ENCODE measurements at regions not wholly inside any gene's neighbourhood (a gene's known extent, or its start where the extent isn't known, plus 50 kb on each side); places are given as distances from the start of the nearest gene placed in this dataset.

DNA sequence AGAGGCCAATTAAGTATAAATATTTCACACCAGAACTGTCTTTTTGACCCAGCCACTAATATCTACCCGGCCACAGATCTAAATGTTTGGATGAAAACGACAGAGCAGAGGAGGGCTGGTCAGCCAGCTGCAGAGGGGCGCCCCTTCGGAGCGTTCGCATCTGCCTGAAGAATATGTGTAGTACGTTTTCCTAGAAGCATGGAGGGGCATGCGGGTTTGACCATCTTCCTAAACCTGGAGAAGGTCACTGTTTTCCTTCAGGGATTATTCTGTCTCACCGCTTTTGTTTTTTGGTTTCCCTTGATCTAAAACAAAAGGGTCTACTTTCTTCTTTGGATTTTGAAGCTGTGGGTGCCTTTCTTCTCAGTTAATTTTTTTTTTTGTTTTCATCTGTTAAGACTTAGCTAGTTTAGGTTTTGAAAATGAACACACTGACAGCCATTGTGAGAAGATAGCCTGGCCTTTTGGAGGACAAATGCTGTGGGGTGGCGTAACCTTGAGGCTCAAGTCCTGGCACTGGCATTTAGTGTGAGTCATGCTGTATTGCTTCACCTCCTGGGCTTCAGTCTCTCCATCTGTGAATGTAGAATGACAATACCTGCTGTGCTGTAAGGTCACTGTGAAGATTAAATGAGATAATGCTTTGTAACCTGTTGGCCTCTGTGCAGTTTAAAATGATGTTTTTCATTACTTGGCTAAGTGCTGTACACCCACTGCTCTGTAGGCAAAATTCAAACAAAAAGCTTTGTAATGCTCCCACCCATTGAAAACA lies 74.1 kb upstream of the IRF2BP2 start:
- peak; percentile 59 for DNase-seq

GRCh38 chr1:234683127-234683860 lies 73.3 kb upstream of the IRF2BP2 start:
- DNase-seq, result no peak

- DNase-seq, result no peak
These were observed 72.0 kb upstream of the IRF2BP2 start for GRCh38 chr1:234681990-234682389.

GRCh38 chr1:234681065-234681464 lies 71.1 kb upstream of the IRF2BP2 start:
- no peak for DNase-seq

DNA sequence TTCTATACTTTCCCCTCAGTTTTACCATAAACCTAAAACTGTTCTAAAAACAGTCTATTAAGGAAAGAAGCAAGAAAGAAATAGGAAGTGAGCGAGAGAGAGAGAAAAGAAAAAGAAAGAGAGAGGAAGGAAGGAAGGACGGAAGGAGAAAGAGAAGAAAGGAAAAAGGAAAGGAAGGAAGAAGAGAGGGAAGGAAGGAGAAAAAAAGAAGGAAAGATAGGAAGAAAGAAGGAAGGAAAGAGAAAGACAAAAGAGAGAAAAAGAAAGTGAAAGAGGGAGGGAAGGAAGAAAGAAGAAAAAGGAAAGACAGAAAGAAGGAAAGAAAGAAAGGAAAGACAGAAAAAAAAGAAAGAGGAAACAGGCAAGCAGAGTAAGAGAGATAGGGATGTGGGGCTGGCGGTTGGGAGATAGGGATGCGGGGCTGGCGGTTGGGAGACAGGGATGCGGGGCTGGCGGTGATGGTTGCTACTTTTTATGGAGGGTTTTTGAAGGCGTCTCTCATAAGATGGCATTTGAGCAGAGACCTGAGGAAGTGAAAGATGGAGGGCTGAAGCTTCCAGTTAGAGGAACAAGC lies 70.4 kb upstream of the IRF2BP2 start:
- no peak for DNase-seq

DNA sequence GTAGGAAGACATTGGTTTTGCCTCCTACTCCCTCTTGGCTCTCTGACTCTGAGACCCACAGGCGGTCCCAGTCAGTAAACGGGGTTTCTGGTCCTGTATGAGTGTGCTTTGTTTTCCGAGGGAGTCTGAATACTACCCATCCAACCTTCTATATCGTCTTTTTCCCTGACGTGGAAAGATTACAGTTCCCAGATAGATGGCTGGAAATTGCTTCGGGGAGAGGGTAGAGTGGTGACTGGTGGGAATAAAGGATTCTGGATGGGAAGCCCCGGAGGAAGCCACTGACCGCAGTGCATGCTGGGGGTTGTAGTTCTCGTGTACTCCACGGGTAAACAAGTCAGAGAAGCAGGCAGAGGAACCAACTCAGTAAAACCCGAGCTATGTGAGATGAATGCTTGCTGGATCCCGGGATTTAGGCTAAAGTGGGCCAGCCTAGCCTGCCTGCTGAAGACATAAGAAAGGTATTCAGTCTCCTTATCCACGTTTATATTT lies 66.2 kb upstream of the IRF2BP2 start:
- peak; percentile 78 for DNase-seq

- peak; percentile 47 for DNase-seq
These were observed 65.6 kb upstream of the IRF2BP2 start for GRCh38 chr1:234675572-234675971.

DNA sequence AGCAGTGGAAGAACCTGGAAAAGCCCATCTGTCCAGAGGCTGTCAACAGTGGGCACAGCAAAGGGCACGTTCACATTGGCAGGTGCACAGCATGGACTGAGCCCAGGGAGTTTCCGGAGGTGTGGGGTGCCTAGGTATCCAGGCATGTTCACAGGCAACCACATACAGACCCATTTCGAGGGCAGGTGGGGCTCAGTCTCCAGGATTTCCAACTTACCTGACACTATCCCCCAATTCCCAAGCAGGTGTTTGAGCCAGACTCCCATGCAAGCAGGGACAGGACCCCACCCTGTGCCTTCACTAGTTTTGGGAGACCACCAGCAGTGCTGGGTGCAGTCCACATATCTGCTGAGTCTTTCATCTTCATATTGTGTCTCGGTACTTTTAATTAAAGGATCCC lies 65.0 kb upstream of the IRF2BP2 start:
- DNase-seq, result no peak

GRCh38 chr1:234674218-234674815 lies 64.3 kb upstream of the IRF2BP2 start:
- no peak for DNase-seq

DNA sequence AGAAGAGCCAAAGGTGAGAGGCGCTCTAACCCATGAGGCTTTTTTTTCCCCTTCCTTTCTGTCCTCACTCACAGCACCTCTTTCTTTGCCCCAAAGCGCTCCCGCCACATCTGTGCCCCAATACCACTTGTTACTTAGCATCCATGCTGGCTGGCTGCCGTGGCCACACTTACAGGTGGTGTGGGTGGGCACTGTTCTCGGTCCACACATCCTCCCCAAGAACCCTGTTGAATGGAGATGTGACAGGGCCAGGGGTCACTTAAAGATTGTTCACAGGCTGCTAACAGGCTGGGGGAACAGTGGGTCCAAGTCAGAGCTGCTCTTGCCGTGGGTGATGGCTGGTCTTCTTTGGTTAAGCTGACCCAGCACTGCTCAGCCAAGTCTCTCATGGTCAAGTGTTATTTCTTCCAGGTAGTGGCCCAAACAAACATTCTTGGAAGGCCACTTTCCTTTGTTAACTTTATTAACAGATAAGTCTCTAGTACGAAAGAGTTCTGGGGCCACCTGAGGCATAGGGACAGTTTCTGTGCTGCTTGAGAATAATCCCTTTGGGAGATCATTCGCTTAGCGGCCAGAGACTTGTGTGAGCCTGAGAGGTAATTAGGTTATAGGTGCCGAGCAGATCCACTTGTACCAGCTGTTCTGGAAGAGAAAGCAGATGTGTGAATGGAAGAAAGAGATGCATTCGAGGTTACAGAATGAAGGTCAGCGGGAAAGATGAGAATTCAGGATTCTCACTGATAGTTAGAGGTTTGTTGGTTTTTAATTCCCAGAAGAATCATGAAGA lies 62.6 kb upstream of the IRF2BP2 start:
- DNase-seq, result no peak

DNA sequence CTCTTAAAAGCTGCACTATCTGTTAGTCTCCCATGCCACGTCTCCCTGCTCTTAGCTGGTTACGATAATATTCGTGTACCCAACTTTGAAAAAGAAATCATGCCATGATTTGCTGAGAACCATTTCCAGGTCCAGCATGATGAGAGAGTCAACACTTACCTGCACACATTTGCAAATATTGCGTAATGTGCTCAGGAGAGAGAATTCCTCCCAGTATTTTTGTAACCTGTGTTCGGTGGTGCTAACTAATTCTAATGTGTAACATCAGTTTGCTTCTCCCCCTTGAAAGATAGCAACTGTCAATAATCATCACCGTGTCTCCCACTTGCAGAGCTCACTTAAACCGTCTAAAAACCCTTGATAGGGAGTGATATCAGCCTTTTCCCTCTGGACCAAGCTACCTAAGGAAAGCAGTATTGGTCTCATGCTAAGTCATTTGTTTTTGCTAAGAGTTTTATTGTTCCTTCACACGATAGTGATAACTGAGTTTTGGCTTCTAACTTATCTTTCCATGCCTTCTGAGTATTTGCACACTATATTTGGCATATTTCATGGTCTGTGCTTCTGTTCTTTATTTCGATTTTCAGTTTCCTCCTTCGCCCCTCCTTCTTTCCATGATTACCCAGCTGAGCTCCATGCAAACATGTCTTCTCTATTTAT lies 61.1 kb upstream of the IRF2BP2 start:
- no peak for DNase-seq

- DNase-seq, result no peak
These were observed 59.5 kb upstream of the IRF2BP2 start for GRCh38 chr1:234669499-234669898.

GRCh38 chr1:234668577-234668955 lies 58.6 kb upstream of the IRF2BP2 start:
- DNase-seq, result no peak

DNA sequence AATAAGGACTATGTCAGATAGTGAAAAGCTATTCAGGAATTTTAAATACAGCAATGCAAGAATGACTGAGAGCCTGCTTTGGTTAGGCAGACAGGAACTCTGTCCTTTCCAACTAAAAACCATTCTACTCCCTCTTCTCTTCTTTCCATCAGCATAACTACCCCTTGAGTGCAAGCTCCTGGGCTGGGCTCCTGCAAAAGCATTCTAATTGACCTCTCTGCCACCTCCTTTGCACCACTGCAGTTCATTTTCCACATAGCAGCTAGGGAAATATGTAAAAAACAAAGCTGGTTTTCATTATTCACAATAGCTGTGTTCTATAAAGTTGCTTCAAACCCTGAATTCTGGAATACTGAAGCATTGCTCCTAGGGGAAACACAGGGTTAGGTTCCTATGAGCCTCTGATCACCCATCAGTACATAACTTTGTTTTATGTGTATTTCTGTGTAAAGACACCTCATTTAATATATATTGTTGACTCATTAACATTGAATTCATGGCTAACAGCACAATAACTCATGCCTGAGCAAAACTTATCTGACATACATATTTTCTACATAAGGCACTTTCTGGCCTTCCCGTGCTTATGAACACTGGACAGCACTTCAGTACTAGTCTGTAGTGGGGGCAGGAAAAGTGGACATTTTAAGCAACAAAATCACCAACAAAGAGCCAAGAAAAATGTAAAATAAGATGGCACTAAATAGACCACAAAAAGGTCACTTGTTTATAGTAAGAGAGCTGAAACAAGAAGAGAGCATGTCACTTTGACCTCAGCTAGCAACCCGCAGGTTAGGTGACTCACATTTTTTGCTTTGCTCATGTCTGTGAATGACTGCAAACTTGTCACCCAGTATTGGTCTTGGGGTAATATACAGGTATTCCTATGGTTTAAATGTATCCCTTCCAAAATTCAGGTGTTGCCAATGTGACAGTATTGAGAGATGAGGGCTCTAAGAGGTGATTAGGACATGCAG lies 57.9 kb upstream of the IRF2BP2 start:
- no peak for DNase-seq

DNA sequence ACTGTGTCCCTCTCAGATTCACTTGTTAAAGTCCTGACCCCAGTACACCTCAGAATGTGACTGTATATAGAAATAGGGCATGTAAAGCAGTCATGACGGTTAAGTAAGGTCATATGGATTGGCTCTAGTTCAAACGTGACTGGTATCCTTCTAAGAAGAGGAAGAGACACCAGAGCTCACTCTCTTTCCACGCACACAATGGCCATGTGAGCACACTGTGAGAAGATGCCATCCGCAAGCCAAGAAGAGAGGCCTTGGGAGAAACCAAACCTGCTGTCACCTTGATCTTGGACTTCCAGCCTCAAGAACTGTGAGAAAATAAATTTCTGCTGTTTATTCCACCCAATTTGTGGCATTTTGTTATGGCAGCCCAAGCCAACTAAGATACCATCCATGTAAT lies 56.8 kb upstream of the IRF2BP2 start:
- DNase-seq, result no peak

DNA sequence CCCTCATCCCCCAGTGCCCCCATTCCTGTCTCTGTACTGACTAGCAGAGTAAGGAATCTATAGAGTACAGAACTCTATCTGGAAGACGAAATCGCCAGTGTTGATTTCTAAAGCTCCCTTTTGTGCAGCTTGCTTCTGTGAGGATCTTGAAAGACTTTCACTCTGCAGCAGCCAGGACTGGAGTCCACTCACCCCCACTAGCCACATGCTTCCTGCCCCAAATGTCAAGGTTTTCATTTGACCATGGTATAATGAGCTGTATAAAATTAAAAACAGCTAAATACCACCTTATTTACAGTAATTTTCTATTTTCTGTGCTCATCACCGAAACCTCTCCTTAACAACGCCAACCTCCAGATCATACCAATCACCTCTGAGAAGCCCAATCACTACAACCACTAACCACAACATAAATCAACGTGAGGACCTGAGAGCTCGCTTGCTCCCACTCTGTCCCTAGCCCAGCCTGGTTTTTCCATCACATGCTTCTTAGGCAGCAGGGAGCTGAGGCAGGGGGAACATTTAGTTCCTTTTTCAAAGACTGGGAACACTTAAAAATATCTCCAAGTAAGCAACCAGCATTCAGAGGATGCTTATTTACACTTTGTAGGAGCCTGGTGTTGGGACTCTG lies 56.1 kb upstream of the IRF2BP2 start:
- no peak for DNase-seq

GRCh38 chr1:234662148-234662547 lies 52.2 kb upstream of the IRF2BP2 start:
- DNase-seq, result no peak

DNA sequence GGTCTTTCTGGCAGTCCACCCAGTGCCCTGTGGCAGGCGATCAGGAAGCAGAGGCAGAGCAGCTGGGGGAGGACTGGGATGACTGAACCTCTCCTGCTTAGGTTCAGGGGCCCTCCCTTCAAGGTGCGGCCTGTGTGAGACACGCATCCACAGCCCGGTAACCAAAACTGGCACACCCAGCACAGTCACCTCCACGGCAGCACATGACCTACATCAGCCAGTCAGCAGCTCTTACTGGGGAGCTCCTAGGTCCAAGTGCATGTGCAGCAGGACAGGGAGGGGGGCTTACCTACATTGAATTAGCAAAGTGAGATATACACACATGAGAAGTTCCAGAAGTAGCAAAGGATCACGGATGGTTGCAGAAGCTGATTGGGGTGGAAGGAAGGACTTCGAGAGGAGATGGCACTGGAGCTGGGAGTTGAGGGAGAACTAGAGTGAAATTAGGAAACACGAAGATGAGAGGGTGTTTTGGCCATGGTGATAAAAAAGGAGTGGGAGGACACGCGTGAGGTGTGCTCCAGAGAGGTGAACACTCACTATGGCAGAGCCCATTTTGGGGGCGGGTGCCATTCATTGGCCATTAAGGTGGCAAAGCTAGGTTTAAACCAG lies 51.4 kb upstream of the IRF2BP2 start:
- no peak for DNase-seq

DNA sequence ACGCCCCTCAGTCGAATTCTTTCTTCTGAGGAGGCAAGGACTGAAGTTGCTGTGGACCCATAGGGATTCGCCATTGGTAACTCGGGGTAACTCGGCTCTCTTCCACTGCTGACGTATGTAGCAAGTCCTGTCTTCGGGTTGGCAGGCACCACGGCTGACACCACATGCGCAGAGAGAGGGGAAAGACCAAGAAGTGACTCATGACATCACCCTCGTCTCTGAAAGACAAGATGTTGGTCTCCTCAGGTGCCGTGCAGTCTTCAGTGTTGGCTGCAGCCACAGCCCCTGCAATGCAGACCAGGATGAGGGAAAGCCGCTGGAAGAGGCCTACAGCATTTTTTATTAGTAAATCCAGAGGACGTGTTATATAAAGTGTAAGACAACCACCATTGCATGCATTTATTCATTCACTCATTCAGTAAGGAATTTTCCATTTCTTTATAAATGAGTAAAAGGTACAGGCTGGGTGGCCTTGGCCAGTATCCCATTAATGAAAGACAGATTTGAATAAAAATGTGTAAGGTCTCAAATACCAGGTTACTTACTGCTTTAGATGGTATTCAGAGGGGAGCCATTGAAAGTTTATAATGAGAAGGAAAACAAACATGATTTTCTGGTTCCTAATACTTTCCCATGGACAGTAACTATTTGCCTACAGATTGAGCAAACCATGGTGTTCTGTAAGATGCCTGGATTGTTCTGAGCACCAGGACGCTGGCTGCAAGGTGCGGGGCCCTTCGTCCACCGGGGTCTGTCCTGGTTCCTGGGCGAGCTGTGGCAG lies 50.7 kb upstream of the IRF2BP2 start:
- DNase-seq, result no peak

All from SHP77 treated with DMSO at 0.1 percent for 48 hours (cell line).